ENCODE measurements at regions not wholly inside any gene's neighbourhood (a gene's known extent, or its start where the extent isn't known, plus 50 kb on each side); places are given as distances from the start of the nearest gene placed in this dataset.

DNA sequence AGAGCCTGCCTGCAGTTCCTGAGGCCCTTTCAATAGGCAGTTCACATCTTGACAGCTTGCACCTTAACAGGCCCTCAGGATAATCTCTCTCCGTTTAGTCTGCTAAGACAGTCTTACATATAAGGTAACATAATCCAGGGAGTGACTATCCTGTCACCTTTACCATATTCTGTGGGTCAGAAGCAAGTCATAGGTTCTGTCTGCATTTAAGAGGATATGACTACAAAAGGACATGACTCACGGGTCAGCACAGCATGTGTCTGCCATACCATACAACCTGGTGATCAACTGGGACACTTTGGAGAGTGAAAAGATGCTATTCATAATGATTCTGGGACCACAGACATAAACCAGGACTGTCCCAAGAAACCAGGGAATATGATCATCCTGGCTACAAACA is 611.1 kb downstream of the SOX6 start:
- DNase-seq, result no peak

DNA sequence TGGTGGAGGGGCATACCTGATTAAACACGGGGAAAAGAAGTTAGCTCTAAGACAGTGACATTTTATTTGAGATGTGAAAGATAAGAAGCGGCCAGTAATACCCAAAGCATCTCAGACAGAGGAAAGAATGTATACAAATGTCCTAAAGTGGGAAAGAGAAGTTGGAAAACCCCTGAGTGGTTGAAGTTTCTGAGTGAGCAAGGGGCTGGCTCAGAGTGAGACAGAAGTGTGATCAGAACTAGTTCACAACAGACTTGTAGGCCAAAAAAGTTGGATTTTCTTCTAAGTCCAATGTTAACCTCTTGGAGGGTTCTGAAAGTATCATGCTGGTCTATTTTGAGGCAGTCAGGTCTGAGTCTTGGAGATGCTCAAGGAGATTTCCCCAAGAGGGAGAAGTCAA is 608.7 kb downstream of the SOX6 start:
- DNase-seq, result no peak

DNA sequence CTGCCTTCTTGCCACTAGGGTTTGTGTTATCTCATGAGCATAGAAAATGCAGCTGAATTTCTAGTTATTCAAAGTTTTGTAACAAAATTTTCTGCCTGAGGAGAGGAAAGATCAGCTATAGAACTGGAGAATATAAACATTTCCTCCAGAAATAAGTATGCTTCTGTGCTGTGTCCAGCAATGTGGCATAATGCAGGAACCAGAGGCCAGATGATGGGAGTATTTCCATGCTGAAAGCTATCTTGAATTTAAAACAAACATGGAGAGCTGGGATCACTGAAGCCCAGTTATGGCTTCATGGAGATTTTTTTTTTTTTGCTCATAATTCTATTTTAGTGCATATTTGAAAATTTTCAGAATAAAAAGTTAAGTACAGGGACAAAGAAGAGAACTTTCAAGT is 608.2 kb downstream of the SOX6 start:
- no peak for DNase-seq

- DNase-seq, result no peak
Observed at GRCh38 chr11:15748741-15749140, 607.6 kb downstream of the SOX6 start.

DNA sequence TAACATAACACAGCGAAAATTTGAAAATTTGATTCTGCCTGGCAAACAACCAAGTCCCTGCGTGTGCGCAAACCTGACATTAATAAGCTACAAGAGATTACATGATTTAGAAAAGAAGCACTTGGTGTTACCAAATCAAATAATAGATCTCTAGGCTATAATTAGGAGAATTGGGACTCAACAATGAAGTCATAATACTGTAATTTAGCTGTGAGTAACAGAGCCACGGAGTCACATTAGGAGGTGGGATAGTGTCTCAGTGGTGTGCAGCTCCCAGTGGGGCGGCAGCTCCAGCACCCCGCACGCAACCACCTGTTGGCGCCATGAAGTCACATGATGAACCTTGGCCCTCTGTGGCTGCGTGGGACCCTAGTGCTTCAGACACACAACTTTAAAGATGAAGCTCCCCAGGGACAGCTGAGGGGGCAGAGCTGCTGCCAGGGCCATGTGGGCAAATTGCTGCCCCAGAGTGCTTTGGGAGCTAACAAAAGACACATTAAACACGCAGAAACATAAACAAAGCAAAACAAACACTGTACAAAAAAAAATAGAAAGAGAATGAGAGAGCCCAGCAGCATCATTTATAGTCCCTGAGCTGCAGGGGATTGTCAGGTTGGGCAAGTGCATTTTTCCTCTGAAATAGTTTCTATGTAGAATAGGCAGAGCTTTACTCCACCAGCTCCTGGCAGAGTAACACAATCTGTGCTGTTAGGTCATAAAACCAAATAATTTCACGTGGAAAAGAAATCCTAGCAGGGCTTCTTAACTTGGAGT is 605.6 kb downstream of the SOX6 start:
- no peak for DNase-seq

DNA sequence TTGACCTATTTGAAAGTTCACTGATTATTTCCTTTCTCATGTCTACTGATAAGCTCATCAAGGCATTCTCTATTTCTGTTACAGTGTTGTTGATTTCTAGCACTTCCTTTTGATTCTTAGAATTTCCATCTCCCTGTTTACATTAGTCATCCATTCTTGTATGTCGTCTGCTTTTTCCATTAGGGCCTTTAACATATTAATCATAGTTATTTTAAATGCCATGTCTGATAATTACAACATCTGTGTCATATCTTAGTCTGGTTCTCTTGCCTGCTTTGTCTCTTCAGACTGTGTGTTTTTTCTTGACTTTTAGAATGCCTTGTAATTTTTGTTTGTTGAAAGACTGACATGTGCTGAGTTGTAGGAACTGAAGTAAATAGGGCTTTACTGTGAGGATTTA is 602.1 kb downstream of the SOX6 start:
- DNase-seq, result no peak

DNA sequence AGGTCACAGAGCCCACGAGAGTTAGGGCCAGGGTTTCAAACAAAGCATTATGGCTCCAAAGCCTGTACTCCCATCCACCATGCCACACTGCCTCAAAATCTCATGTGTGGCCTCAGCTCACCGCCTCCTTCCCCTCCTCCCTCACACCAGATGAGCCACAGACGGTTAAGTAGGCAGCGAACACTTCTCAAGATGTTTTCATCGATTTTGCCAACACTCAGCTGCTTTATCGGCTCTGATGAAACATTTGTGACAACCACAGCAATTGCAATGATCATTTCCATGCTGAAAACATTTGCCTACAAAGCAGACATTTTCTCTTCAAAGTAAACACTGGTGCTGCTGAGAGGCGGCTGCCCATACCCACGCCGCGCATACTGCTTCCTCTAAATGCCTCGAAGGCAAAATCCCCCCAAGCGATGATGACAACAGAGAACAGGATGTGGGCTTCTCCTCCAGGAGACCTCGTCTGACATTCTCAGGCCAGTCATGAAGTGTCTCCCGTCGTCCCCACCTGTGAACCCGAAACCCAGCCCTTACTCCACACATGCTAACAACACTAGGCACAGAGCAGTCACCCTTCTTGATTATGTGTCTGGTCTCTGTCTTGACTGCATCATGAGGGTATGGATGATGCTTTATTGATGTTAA is 599.2 kb downstream of the SOX6 start:
- no peak for DNase-seq

- no peak for DNase-seq
Observed at GRCh38 chr11:15758857-15759465, 597.4 kb downstream of the SOX6 start.

DNA sequence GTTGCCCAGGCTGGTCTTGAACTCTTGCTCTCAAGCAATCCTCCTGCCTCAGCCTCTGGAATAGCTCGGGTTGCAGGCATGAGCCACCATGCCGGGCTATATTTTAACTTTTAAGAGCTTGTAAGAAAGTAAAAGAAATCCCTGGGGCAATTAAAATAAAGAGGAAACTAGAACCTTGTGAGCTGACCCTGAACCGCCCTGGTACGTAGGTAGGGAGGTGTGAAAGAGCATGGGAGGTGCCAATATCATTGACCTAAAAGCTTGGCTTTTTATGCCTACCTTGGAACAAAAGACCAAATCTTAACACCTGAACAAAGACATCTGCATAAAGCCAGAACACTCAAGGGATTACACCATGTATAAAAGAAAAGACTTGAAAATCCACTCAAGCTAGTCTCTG is 595.1 kb downstream of the SOX6 start:
- no peak for DNase-seq

DNA sequence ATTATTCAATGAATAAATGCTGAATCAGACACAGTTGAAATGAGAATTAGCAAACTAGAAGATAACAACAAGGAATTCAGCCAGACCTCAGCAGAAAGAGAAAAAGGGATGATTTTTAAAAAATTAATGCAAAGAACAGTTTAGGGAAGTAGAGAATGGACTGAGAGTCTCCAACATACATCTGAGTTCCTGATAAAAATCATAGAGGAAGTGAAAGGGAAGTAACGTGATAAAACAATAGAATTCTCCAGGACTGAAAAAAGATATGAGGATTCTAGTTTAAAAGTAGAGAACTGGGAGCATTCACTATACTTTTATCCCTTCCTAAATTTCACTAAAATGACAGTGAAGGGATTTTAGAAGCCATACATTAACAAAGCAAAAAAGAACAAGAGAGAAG is 592.0 kb downstream of the SOX6 start:
- no peak for DNase-seq

- no peak for DNase-seq
Observed at GRCh38 chr11:15764948-15765347, 591.4 kb downstream of the SOX6 start.

DNA sequence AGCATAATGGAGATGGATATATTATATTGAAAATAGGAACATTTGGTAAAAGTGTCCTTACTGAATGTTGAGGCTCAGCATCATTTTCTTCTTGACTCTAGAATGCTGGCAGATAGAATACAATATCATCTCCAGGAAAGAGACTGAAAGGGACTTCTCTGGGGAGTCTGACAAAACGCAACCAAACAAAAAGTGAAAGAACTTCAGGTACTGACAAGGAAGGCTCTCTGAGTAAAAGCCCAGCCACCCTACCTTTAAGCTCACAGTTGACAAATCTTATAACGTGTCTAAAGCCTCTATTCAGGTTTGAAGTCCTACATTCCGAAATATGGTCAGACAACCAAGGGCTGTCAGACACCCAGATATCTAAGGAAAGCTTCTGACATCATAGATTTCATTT is 590.8 kb downstream of the SOX6 start:
- no peak for DNase-seq

DNA sequence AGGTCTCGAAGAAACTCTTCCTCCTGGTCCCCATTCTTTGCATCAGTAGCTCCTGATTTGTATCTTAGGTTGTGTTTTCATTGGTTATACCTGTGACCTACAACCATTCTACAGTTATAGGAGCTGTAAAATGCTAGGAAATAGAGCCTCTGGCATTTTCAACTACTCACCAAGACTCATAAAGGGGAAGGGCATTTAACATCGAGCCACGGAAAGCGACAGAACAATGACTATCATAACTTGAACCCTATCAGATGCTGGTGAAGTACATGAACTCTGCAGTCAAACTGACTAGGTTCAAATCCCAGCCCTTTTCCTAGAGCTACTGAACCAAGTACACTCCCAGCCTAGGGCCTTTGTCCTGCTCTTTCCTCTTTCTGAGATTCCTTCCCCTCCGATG is 588.0 kb downstream of the SOX6 start:
- DNase-seq, result no peak

DNA sequence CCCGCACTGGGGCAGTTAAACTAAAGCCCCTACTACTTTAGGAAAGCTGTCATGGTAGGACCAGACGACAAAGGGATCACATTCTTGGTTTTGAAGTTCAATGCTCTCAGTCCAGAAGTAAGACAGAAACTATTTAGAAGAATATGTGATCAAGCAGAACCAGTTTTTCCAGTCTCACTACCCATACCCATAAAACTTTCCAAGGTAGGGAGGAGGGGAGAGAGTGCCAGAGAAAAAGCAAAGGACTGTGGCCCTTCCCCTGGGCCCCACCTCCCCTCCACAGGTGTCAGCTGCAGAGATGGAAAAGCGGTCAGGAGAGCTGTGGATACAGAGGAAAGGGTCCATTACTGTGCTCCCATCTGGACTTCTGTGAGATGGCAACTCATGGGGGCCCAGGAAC is 587.1 kb downstream of the SOX6 start:
- no peak for DNase-seq

DNA sequence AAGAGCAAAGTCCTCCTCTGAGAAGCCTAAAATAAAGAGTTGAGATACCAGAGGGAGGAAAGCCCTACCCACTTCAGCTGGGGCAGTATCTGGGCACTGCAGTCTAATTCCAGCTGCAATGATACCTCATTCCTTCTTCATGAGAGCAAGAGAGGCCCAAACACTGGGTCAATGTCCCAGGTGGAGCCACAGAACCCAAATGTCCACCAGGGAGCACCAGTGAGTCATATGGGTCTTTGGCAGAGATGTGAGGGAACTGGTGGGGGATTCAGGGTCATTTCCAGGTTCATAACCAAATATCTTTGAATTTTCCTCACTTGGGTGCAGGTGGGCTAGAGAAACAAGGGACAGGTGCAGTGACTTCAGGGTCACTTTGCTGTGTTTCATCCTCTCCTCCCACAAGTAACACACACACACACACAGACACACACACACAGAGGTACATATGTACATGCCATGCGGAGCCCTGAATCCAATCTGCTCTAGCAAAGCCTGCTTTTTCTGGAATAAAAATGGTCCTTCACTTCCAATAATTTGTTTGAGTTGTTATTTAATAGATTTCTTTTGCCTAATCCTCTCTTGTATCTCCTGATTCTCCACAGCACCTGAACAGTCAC is 585.4 kb downstream of the SOX6 start:
- no peak for DNase-seq

DNA sequence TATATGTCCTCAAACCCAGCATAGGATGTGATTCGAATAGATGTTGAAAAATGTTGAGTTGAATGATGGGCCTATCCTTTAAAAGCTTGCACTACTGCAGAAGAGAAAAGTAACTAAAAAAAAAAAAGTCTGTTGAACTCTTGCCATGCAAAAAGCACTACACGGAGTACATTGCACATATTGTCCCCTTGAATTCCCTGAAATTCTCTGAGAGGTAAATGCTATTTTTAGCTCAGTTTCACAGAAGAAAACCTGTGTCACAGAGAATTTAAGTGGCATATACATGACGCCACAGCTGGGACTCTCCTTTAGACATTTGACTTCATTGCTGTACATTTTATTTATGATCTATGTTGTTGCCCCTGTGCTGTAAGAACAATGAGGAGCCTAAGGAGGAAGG is 583.8 kb downstream of the SOX6 start:
- no peak for DNase-seq

- DNase-seq, result no peak
Observed at GRCh38 chr11:15772981-15773380, 583.4 kb downstream of the SOX6 start.

- no peak for DNase-seq
Observed at GRCh38 chr11:15773476-15774387, 582.6 kb downstream of the SOX6 start.

DNA sequence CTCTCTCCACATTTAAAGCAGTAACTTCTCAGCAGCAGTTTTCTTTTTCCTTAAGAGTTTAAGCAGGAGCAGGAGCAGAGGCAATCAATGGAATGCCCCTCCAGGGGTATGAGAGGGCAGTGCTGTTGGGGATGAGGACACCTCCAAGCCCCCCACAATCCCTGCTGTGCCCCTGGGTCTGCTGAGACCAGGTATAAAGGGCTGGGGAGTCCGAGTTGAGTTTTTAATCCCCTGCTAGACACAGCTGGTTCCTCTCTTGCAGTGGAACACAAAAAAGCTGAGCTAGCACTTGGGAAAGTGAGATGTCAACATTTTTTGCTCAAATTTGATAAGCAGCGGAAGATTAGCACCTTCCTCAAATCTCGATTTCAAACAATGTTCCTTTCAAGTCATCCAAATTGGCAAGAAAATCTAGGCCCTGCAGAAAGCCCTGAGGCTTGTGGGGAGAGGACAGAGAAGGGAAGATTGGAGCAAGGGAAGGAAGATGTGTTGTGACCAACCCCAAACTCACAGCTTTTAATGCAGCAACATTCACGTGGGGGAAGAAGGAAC is 581.9 kb downstream of the SOX6 start:
- DNase-seq, result no peak

GRCh38 chr11:15775015-15775541 is 581.3 kb downstream of the SOX6 start:
- DNase-seq, result no peak

DNA sequence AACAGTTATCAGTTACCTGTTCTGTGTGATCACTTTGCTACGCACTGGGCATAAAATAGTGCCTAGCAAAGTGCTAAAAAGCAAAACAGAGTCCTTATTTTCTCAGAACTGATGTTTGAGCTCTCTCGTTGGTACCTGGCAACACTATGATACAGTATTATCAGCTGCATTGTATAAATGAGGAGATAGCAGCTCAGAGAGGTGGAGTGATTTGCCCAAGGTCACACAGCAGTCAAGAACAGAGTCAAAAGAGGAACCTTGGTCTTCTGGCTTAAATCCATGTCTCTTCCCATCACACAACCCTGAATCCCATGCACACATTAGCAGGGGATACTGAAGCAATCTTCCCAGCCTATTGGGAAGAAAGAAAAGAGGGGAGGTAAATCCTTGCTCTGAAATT is 580.5 kb downstream of the SOX6 start:
- DNase-seq, result no peak

DNA sequence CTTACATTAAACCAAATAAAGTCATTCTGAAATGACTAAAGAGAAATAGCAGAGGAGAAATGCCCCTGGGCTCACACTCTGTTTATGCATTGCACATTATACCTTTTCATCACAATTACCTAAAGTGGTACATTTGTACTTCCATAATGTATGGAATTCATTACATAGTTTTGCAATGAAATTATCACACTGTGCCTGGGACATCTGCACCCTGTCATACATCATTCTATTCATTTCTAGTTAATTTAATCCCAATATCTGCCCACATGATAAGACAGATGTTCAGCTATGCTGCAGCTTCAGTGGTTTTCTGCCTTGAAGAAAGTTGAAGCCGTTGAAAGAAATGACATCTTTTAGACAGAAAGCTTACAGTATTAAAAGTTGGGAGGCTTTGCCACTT is 580.0 kb downstream of the SOX6 start:
- no peak for DNase-seq

Measured in T-helper 1 cell (primary cell).